Nephron progenitor cell (in vitro differentiated cells): ENCODE measurements at regions not wholly inside any gene's neighbourhood (a gene's known extent, or its start where the extent isn't known, plus 50 kb on each side); places are given as distances from the start of the nearest gene placed in this dataset.

Source experiments
- DNase-seq: peaks from one replicate; pipeline ENCODE4 v3.0.0; 2021
- H3K27ac Mint-ChIP-seq: 2 replicates; pipeline ENCODE4 v1.8.0; 2021; ENCODE audit warnings: mild to moderate bottlenecking, moderate library complexity, mixed read lengths
- H3K27me3 Mint-ChIP-seq: 2 replicates; pipeline ENCODE4 v1.8.0; 2021; ENCODE audit warnings: mild to moderate bottlenecking, low read depth, mixed read lengths; ENCODE audit not compliant: poor library complexity
- H3K36me3 Mint-ChIP-seq: 2 replicates; pipeline ENCODE4 v1.8.0; 2021; ENCODE audit warnings: low read depth, mixed read lengths
- H3K4me1 Mint-ChIP-seq: 2 replicates; pipeline ENCODE4 v1.8.0; 2021; ENCODE audit warnings: mixed read lengths
- H3K4me3 Mint-ChIP-seq: 2 replicates; pipeline ENCODE4 v1.8.0; 2021; ENCODE audit warnings: mild to moderate bottlenecking, moderate library complexity, mixed read lengths
- H3K9me3 Mint-ChIP-seq: 2 replicates; pipeline ENCODE4 v1.8.0; 2021; ENCODE audit warnings: mild to moderate bottlenecking, moderate library complexity, mixed read lengths
- TF ChIP-seq, protein P1 (sequence below): fragments of 200-600 bp; sonication (generic); IDR thresholded peaks from 2 replicates; pipeline ENCODE4 v1.5.0; 2021; ENCODE audit warnings: antibody characterized with exemption

DNA sequence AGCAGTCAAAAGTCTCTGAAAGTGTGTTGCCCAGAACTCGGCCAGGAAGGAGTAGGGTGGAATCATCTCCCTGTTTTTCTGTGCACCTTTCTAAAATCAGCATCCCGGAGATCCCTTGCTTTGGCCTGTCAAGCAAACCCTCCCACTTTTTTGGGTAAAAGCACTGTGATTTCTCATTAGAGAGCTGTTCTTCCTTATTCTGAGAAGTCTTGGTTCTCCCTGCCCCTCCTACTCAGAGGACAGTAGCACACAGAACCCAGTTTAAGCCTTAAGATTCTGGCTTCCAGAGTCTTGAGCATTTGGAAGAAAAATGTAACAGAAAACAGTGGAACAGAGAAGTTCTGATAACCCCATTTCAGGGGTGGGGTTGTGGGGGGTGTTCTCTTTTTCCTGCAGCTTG is 52.6 kb upstream of the KATNAL1 start:
- Mint-ChIP-seq H3K4me1 (peaks cover 50% of the 10 kb centered on the region), H3K27ac (no peak overlapping the region), H3K36me3 (no peaks in the 10 kb centered on the region), H3K4me3 (no peak overlapping the region), H3K9me3 (no peaks in the 10 kb centered on the region), H3K27me3 (peaks cover 8% of the 10 kb centered on the region)
- TF ChIP-seq, protein P1, sequence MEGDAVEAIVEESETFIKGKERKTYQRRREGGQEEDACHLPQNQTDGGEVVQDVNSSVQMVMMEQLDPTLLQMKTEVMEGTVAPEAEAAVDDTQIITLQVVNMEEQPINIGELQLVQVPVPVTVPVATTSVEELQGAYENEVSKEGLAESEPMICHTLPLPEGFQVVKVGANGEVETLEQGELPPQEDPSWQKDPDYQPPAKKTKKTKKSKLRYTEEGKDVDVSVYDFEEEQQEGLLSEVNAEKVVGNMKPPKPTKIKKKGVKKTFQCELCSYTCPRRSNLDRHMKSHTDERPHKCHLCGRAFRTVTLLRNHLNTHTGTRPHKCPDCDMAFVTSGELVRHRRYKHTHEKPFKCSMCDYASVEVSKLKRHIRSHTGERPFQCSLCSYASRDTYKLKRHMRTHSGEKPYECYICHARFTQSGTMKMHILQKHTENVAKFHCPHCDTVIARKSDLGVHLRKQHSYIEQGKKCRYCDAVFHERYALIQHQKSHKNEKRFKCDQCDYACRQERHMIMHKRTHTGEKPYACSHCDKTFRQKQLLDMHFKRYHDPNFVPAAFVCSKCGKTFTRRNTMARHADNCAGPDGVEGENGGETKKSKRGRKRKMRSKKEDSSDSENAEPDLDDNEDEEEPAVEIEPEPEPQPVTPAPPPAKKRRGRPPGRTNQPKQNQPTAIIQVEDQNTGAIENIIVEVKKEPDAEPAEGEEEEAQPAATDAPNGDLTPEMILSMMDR: no peak
- DNase-seq: no peak

DNA sequence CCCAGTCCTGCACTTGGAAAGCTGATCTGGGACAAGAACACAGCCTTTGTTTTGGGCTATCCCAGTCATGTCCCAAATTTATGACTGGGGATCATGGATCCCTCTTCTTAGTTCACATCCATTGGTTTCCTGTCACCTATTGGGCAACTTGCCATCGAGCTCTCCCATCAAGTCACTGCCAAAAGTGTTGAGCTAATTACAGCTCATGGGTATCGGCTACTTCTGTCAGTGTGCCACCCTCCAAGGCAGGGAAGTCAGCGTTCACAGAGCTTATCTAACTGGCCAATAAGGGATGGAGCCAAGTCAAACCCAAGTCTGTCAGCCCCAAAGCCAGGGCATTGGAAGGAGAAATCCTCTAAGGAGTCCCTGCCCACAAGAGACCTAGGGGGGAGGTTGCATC is 53.2 kb upstream of the KATNAL1 start:
- Mint-ChIP-seq H3K4me1 (peaks cover 50% of the 10 kb centered on the region), H3K9me3 (no peaks in the 10 kb centered on the region), H3K36me3 (no peaks in the 10 kb centered on the region), H3K27me3 (peaks cover 8% of the 10 kb centered on the region), H3K4me3 (no peak overlapping the region), H3K27ac (no peak overlapping the region)
- TF ChIP-seq, protein P1: no peak
- DNase-seq: no peak

DNA sequence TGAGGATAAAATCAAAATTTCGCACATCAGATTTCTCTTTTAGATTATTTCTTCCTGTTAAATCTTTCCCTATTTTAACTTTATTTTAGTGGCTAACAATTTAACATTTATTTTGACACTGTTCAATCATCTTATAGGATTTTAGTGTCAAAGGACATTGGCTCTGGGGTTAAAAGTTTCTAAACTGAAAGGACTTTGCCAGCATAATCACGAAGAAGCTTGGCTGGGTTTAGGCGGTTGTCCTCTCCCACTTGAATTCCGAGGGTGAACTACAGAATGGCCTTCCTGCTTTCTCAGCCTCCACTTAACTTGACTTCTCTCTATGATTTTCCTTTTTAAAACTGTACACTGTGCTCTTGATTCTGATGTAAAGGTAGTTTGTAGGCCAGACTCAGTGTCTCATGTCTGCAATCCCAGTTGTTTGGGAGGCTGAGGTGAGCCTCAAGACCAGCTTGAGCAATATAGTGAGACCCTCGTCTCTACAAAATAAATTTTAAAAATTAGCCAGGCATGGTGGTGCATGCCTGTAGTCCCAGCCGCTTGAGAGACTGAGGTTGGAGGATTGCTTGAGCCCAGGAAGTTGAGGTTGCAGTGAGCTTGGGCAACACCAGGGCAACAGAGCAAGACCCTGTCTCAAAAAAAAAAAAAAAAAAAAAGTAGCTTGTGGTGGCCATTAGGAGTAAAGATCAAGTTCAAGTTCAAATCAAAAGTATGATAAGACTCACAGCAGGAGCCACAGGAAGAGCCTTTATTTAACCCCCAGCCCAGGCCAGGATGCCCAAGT is 54.8 kb upstream of the KATNAL1 start:
- H3K27me3 Mint-ChIP-seq: peaks cover 6% of the 10 kb centered on the region

DNA sequence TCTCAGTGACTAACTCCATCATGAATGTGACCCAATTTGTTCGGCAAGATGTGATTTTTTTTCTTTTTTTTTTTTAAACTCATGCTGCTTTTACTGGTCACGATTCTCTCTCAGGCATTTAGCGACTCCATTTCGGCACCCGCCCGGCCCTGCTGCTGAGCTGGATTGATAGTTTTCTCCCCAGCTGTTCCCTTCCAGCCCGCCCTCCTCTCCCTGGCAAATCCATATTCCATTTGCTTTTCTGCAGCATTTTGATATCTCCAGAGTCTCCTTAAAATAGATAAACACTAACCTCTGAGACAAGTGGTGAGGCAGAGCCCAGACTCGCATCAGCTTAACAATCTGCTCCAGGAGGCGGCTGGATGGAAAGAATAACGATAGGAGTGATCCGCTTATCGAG is 55.5 kb upstream of the KATNAL1 start:
- Mint-ChIP-seq H3K4me3 (no peak overlapping the region), H3K36me3 (no peaks in the 10 kb centered on the region), H3K9me3 (no peaks in the 10 kb centered on the region), H3K4me1 (peaks cover 47% of the 10 kb centered on the region), H3K27me3 (peaks cover 6% of the 10 kb centered on the region), H3K27ac (no peak overlapping the region)
- DNase-seq: no peak
- TF ChIP-seq, protein P1: no peak

More for the DNA sequence above, 54.8 kb upstream of the KATNAL1 start:
- Mint-ChIP-seq H3K4me1 (peaks cover 52% of the 10 kb centered on the region), H3K27ac (no peak overlapping the region), H3K4me3 (no peak overlapping the region), H3K9me3 (no peaks in the 10 kb centered on the region), H3K36me3 (no peaks in the 10 kb centered on the region)
- TF ChIP-seq, protein P1: no peak
- DNase-seq: no peak

DNA sequence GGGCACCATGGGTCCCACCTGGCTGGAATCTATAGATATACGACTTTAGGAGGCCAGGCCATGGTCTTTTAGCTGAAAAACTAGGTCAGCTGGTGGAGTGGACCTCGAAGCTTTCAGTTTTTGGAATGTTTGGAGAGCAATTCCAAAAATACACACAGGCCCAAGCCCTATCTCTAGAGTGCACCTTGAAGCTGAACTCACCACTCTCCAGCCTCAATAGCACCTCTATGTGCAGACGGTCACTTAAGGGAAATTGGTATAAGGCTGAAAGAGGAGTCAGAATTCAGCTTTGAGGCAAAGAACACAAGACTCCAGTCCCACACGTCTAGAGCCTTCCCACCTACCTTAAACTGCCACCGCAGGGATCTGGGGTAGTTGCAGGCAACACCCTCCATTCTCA is 56.4 kb upstream of the KATNAL1 start:
- TF ChIP-seq, protein P1: no peak
- Mint-ChIP-seq H3K27me3 (peaks cover 9% of the 10 kb centered on the region), H3K9me3 (peaks cover 3% of the 10 kb centered on the region), H3K4me1 (peaks cover 50% of the 10 kb centered on the region), H3K4me3 (no peak overlapping the region), H3K36me3 (no peaks in the 10 kb centered on the region), H3K27ac (peak overlapping the region; percentile 94)
- no peak for DNase-seq

DNA sequence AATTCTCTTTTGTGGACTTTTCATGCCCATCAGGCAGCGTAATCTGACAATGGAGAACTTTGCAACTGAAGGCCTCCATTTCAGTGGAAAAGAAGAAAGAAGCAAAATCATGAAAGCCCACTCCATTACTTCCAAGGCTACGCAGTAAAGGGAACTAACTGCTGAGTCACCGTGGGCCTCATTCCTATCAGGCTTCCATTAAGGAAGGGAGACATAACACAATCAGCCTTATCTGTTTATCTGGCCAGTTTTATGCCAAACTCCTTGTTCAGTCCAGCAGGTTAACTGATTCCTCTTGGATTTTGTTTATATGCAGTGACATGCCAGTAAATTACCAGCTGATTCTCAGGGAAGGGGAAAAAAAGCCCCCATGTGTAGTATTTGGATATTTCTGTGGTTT is 56.8 kb upstream of the KATNAL1 start:
- Mint-ChIP-seq H3K36me3 (no peaks in the 10 kb centered on the region), H3K4me3 (no peak overlapping the region), H3K27ac (peak overlapping the region; percentile 94)

More for the DNA sequence above, 56.8 kb upstream of the KATNAL1 start:
- Mint-ChIP-seq H3K27me3 (peaks cover 9% of the 10 kb centered on the region), H3K9me3 (peaks cover 6% of the 10 kb centered on the region), H3K4me1 (peaks cover 53% of the 10 kb centered on the region)
- TF ChIP-seq, protein P1: no peak
- DNase-seq: no peak
